Activated CD4-positive, alpha-beta T cell treated with anti-CD3 and anti-CD28 coated beads, Interleukin-10, Interleukin-2, amounts not matched to agents 100 ng/mL and 50 ng/mL, durations not matched to agents 16 hours and 8 hours (primary cell): ENCODE measurements at regions not wholly inside any gene's neighbourhood (a gene's known extent, or its start where the extent isn't known, plus 50 kb on each side); places are given as distances from the start of the nearest gene placed in this dataset.

Experiments used
- DNase-seq: peaks from one replicate; pipeline ENCODE4 v3.0.0-alpha.2; 2020

DNA sequence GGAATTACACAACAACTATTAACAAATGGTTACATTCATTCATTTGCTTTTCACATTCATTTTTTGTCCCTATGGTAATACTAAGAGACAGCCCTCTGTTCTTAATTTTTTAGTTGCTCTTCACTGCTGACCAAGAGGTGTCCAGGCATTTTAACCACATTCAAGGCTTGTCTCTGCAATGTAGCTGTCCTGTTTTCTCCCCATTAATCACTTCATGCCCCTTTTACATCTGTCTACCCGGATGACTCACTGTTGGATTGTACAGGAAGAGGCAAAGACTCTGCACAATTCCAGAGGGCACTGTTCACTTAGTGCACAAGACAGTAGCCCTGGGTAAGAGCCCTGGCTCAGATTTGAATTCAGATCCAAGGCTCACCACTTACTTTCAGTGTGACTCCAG is 168.5 kb downstream of the NOC3L start:
- DNase-seq: no peak

DNA sequence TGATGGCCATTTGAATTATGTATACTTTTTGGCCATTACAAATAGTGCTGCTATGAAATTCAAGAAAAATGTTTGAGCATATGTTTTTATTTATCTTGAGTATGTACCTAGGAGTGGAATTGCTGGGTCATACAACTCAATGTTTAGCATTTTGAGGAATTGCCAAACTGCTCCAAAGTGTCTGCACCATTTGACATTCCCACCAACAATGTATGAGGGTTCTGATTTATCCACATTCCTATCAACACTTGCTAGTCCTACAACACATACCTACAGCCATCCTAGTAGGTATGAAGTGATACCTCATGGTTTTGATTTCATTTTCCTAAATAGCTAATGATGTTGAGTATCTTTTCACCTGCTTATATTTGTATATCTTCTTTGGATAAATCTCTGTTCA is 165.5 kb downstream of the NOC3L start:
- DNase-seq: no peak

- no peak for DNase-seq
Observed at GRCh38 chr10:94198324-94198723, 164.4 kb downstream of the NOC3L start.

DNA sequence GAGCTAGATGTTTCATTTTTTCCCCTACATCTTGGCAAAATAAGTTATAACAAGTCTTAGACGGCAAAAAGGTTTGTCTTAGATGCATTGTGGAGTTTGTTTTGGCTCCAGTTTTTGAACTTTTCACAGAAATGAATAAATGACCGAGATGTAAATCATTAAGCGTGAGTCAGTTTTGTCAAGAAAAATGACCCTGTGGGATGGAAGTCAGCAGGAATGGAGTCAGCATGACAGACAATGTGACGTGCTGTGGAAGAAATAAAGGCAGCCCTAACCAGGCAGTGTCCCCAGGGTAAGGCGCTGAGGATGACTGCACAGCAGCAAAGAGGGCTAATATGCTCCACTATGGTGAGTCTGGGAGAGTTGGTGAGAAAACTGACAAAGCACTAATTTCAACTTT is 163.2 kb downstream of the NOC3L start:
- no peak for DNase-seq

- DNase-seq: no peak
Observed at GRCh38 chr10:94200146-94200837, 162.4 kb downstream of the NOC3L start.

DNA sequence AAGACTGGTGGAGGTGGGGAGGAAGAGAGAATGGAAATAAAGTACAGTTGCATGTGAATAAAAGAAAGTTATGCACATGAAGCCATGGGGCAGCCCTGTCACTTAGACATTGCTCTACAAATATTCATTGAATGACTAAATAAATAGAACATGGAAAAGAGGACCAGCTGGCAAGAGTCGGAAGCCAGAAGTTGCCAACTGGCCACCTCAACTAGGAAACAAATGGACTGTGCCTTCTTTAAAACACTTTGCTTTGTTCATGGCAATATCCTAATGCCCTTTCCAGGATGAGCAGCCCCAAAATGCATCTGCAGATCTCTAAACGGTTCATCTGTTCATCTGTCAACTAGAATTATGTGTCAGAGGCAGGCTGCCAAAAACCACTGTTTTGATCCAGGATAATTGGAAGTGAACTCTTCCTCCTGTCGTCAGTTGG is 157.3 kb downstream of the NOC3L start:
- DNase-seq: no peak

- DNase-seq: no peak
Observed at GRCh38 chr10:94206176-94206575, 156.6 kb downstream of the NOC3L start.

GRCh38 chr10:94208315-94208714 is 154.4 kb downstream of the NOC3L start:
- no peak for DNase-seq

- DNase-seq: no peak
Observed at GRCh38 chr10:94210440-94211168, 152.1 kb downstream of the NOC3L start.

DNA sequence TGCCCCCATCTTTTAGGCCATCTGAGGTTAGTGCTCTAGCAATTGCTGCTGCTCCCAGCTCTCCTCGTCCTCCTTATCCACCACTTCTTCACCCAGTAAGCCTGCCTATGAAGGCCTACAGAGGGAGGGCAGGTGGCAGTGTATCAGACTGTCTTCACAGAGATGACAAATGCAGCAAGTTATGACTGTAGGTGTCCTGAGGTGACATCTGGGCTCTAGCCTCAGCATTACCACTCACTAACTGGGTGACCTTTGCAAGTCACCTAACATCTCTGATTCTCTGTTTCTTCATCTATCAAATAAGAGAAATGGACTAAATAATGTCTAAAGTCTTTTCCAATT is 151.6 kb downstream of the NOC3L start:
- DNase-seq: no peak

DNA sequence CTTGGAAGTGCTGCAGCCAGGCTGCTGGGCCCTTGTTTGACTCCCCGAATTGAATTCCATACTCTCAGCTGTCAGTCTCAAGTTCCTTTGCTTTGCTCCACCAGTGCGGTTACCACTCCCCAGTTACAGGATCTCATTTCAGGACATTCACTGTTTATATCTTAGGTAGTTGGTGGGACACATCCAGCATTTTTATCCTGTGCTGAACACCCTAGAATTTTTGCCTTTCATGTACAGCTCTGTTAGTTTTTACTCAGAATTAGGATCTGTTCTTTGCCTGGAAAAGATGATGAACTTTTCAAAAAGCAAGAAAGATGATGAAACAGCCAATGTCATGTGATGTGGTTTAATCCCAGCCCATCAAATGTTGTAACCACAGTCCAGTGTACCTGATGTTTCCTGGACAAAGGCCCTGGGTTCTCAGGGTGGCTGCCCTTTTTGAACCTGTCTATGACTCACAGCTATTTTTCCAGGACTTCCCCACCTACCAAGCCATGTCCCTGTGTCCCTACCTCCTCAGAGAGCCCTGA is 149.7 kb downstream of the NOC3L start:
- DNase-seq: no peak

DNA sequence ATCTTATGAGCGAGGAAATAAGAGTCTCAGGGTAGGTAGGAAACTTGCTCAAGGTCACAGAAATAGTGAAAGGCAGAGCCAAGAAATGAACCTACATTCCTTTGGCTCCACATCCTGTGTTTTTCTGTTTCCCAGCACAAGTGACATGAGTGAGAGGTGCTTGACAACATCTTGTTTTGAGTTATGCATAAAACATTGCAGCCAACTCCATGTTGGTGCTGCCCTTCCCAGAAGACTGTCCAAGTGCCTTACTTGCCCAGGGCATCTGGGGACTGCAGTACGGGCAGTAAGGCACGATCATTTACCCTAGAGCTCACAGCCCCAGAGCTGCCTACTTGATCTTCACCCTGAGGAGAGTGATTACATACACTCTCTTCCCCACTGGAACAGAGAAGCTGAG is 148.8 kb downstream of the NOC3L start:
- no peak for DNase-seq

- DNase-seq: no peak
Observed at GRCh38 chr10:94214481-94214893, 148.3 kb downstream of the NOC3L start.

- no peak for DNase-seq
Observed at GRCh38 chr10:94216201-94216600, 146.5 kb downstream of the NOC3L start.

DNA sequence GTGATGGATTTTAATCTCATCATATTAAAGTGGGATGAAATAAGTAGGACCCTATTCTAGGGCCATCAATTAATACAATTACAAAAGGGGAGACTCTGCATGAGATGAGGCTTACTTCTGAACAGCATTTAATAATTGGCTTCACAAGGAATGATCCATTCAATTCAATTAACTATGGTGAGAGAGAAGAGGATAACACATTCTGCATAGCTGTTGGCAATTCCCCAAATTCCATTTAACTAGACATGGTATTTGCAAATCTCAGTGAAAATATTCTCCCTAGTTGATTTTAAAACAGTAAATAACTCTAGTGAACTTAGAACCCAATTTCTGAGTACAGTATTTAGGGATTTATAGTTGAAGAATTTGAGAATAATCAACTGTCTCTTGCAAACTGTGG is 145.3 kb downstream of the NOC3L start:
- DNase-seq: no peak

GRCh38 chr10:94218493-94219183 is 144.1 kb downstream of the NOC3L start:
- no peak for DNase-seq

GRCh38 chr10:94219829-94220228 is 142.9 kb downstream of the NOC3L start:
- DNase-seq: no peak

GRCh38 chr10:94220717-94221116 is 142.0 kb downstream of the NOC3L start:
- no peak for DNase-seq

GRCh38 chr10:94223702-94224370 is 138.9 kb downstream of the NOC3L start:
- no peak for DNase-seq

- DNase-seq: no peak
Observed at GRCh38 chr10:94224656-94225055, 138.1 kb downstream of the NOC3L start.

DNA sequence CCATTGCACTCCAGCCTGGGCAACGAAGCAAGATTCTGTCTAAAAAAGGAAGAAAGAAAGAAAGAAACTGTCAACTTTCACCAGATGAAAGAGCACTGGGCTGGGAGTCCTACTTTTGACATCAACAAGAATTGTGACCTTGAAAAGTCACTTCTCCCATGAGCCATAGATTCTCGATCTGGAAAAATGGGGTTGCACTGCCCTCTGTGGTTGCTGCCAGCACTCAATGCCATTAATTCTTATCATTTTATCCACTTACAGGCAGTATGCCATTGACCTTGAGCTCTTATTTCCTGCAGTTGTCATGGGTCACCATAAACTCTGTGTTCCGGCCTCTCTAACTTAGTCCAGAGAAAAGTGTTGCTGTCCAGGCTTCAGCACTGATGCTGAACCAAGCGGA is 137.2 kb downstream of the NOC3L start:
- DNase-seq: no peak

- no peak for DNase-seq
Observed at GRCh38 chr10:94230134-94230785, 132.5 kb downstream of the NOC3L start.
